HG03565 (cell line): ENCODE measurements at regions not wholly inside any gene's neighbourhood (a gene's known extent, or its start where the extent isn't known, plus 50 kb on each side); places are given as distances from the start of the nearest gene placed in this dataset.

Experiments used
- ATAC-seq: cut with Tn5 transposase; IDR thresholded peaks from one replicate; pipeline ENCODE4 v1.9.1; 2021; ENCODE audit warnings: mild to moderate bottlenecking, moderate library complexity; ENCODE audit not compliant: unreplicated experiment

DNA sequence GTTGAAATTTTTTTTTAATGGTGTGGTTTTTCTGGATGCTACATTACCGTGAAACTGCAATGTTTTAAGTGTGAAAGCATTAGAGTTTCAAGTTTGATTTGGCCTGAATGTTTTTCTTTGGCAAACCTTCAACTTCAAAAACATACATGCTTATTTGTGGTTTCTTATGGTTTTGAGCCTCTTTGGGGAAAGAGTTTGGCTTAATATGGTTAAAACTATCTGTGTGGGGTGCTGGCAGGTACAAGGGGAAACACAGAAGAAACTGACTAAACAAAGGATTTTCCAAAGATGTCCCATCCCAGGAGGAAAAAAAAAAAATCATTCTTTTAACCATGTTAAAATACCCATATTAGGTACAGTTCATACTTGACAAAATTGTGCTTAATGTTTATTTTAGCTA, 121.1 kb downstream of the HGF start:
- no peak for ATAC-seq

DNA sequence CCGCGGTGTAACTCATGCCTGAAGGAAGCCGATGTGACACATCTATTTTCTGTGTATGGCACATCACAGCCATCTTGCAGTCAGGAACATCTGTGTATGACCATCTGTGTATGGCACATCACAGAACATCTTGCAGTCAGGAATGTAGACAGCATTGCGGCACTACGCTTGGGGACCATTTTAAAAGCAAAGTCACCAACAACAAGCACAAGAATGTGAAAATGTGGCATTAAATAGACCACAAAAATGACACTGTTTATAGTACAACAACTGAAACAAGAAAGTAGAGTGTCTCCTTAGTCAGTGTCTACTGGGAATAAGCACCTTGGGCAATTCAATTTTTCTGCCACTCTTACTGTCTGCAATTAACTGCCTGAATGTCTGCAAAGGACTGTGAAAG, 124.4 kb downstream of the HGF start:
- ATAC-seq = no peak

DNA sequence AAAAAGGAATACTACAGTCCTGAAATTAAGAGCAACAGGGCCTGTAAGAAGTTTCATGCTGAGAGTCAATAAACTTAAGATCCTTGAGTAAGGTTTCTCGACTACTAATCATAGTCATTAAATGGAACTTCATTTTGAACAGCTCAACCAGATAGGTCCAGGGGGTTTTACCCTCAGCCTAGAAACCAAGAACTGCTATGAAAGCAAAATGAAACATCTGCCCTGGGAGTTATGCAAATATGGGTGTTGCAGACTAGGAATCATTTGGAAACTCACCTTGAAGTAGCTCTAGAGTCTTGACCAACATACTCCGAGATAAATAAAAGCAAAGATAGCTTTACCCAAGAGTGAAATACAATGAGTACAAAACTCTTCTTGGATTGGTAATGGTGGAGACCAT, 128.0 kb downstream of the HGF start:
- ATAC-seq = peak; percentile 55

GRCh38 chr7:81638198-81638597, 131.6 kb downstream of the HGF start:
- no peak for ATAC-seq

GRCh38 chr7:81637534-81637933, 132.3 kb downstream of the HGF start:
- no peak for ATAC-seq

GRCh38 chr7:81632418-81632817, 137.4 kb downstream of the HGF start:
- ATAC-seq = no peak

DNA sequence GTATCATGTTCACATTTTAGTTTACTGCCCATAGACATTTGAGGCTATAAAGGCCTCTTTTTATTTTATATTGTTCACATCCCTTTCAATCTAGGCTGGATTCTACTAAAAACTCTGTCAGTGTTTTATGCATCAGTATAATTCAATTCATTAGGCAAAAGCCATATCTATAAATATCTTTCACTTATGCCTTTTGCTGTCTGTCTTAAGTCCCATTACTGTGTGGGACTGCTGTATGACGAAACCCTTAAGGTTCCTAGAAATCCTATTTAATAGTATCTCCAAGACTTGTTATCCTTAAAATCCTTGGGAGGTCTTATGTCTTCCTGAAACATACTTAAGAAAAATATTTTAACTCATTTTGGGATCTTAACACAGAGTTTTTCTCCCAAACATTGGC, 139.2 kb downstream of the HGF start:
- no peak for ATAC-seq

GRCh38 chr7:81629702-81630101, 140.1 kb downstream of the HGF start:
- no peak for ATAC-seq

- no peak for ATAC-seq
Observed at GRCh38 chr7:81628951-81629350, 140.9 kb downstream of the HGF start.

- peak; percentile 43 for ATAC-seq
Observed at GRCh38 chr7:81627536-81628287, 142.1 kb downstream of the HGF start.

- no peak for ATAC-seq
Observed at GRCh38 chr7:81626008-81626407, 143.8 kb downstream of the HGF start.

- no peak for ATAC-seq
Observed at GRCh38 chr7:81624650-81625631, 144.9 kb downstream of the HGF start.

DNA sequence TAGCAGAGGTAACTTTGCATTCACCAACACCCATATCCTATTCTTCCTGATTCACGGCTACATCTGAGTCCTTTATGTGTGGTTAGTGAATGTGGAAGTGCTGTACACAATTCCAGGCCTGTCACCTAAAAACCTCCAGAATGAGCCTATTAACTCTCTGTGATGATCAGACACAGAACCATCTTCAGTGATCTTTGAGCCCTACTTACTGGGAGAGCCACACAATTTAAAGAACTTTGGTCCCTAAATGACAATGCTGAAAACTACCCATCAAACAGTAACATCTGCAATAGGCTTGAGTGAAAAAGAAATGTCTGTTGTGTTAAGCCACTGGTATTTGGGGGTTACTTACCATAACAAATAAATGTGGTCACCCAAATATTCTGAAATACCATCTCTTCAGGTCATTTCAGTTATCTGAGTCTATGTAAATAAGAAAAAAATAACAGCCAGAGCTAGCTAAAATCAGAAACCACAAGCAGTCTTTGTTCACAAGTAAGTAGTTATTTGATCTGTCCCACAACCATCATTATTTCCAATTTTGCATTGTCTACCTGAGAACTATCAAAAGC, 145.7 kb downstream of the HGF start:
- ATAC-seq = no peak

DNA sequence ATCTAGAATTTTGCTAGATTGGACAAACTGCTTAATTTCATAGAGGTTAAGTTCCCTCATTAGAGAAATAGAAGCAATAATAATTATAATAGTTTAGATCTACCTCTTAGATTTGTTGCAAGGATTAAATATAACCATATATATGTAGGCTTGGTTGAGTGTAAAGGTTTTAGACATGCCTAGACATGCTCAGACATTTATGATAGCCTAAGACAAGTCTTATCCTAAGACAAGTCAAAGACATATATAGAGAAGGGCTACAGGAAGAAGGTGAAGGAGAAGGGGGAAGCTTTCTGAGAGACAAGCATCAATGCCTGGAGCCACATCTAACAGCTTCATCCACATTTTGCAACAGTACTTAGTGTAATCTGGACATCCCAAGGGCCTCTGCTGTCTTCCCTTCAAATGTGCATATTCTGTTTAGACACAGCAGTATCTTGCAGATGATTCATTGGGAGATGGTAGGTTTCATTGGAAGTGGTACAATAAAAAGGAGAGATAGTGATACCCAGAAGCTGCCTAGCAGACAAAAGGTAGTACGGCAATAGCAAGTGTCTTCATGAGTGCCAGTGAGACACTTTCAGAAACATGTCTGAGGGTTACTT, 146.5 kb downstream of the HGF start:
- no peak for ATAC-seq

- ATAC-seq = no peak
Observed at GRCh38 chr7:81621893-81622292, 148.0 kb downstream of the HGF start.

- ATAC-seq = no peak
Observed at GRCh38 chr7:81618396-81619014, 151.3 kb downstream of the HGF start.

- peak; percentile 59 for ATAC-seq
Observed at GRCh38 chr7:81616951-81617350, 152.9 kb downstream of the HGF start.

GRCh38 chr7:81611805-81612204, 158.0 kb downstream of the HGF start:
- no peak for ATAC-seq

DNA sequence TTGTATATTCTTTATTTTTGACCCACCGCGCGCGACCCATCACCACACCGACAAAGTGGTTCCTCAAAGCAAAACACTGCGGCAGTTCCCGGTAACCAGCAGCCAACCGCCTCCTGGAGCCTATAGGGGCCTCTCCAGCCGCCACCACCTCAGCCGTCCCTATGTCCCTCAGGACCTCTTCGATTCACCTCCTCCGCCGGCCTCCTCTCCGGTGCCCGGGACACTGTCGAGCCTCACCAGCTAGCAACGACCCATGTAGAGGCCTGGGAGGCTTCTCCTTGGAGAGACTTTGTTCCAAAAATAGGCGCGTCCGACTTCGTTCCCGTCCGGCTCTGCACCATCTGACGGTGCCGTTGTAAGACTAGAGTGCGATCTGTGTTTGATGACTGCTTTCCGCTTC, 158.8 kb downstream of the HGF start:
- ATAC-seq = no peak

DNA sequence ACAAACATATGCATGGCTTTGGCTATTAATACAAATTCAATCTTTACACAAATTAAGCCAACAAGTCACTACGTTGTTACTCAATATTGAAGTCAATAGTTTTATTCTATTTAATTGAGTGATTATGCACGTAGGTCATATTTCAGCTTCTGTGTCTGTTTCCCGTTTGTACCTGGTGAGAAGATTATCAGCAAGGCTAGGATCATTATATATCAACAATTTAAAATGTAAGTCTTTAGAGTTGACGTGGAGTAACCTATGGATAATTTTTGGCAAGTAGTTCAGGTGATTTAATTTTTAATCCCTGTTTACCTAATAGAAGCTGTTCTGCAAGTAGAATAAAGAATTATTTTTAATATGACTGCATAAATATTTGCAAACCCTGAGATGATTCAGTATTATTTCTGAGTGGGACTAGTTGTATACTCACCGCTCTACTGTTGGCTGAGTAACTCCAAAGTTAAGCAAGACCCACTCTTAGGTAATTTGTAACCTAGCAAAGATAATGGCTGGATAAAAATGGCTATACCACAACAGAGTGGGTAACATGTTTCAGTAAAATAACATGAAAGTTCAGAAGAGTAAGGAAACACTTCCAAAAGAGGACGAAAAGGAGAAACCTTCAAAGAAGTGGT, 161.0 kb downstream of the HGF start:
- no peak for ATAC-seq
